Gastrocnemius medialis (tissue), 4 donors: ENCODE measurements at regions not wholly inside any gene's neighbourhood (a gene's known extent, or its start where the extent isn't known, plus 50 kb on each side); places are given as distances from the start of the nearest gene placed in this dataset.

Source experiments
- CTCF ChIP-seq, 5 experiments: fragments of 450-650 bp in 3 of 5; fragments of 200-600 bp in 2 of 5; sonication (generic) in 2 of 5; IDR thresholded peaks in 4 of 5; conservative IDR thresholded peaks in 1 of 5; 1 replicate in 4 of 5; 2 replicates in 1 of 5; pipeline ENCODE4 v1.5.1; 2016 to 2019; ENCODE audit warnings: antibody characterized with exemption in 5 of 5, mild to moderate bottlenecking in 3 of 5, moderate library complexity in 3 of 5
- POLR2A ChIP-seq, 2 donors: fragments of 450-650 bp; IDR thresholded peaks; one replicate each; pipeline ENCODE4 v1.6.1; 2017; ENCODE audit warnings: antibody characterized with exemption in 2 of 2, mild to moderate bottlenecking in 2 of 2, moderate library complexity in 2 of 2

- no peak for TF ChIP-seq CTCF (IDR thresholded peaks at IDR 0.05 in 4 of 5, conservative IDR thresholded peaks at IDR 0.05 in 1 of 5)
- TF ChIP-seq POLR2A (IDR thresholded peaks at IDR 0.05), result no peak
Measured at GRCh38 chr3:35899245-35899644, 259.9 kb downstream of the ARPP21 start.
